ENCODE measurements at regions not wholly inside any gene's neighbourhood (a gene's known extent, or its start where the extent isn't known, plus 50 kb on each side); places are given as distances from the start of the nearest gene placed in this dataset.

- no peaks in the 10 kb centered on the region for H3K4me1 ChIP-seq (ENCODE audit: control insufficient read depth, insufficient read depth, low read length)
- H3K4me3 ChIP-seq (ENCODE audit: low read length), result no peak overlapping the region
- H3K36me3 ChIP-seq (ENCODE audit: insufficient read depth, low read length), result no peaks in the 10 kb centered on the region
- H3K27me3 ChIP-seq (ENCODE audit: control insufficient read depth, insufficient read depth, low read length), result no peaks in the 10 kb centered on the region
- peak overlapping the region; percentile 29 for H3K4me2 ChIP-seq (ENCODE audit: low read length)
- H3K9me3 ChIP-seq (replicated peaks; ENCODE audit: low read length), result no peaks in the 10 kb centered on the region
- no peak overlapping the region for H3K9ac ChIP-seq (ENCODE audit: low read depth, low read length)
Measured at GRCh38 chr4:116925900-116926457, 159.4 kb downstream of the TRAM1L1 start.

GRCh38 chr4:116923389-116923788, 162.0 kb downstream of the TRAM1L1 start:
- H3K27me3 ChIP-seq (ENCODE audit: control insufficient read depth, insufficient read depth, low read length), result no peaks in the 10 kb centered on the region
- H3K9ac ChIP-seq (ENCODE audit: low read depth, low read length), result no peak overlapping the region
- peaks cover 8% of the 10 kb centered on the region for H3K9me3 ChIP-seq (replicated peaks; ENCODE audit: low read length)
- no peak overlapping the region for H3K4me2 ChIP-seq (ENCODE audit: low read length)
- no peaks in the 10 kb centered on the region for H3K4me1 ChIP-seq (ENCODE audit: control insufficient read depth, insufficient read depth, low read length)
- no peak overlapping the region for H3K4me3 ChIP-seq (ENCODE audit: low read length)
- no peaks in the 10 kb centered on the region for H3K36me3 ChIP-seq (ENCODE audit: insufficient read depth, low read length)

GRCh38 chr4:116913451-116913850, 171.9 kb downstream of the TRAM1L1 start:
- no peak overlapping the region for H3K4me3 ChIP-seq (ENCODE audit: low read length)
- H3K9me3 ChIP-seq (replicated peaks; ENCODE audit: low read length), result peaks cover 5% of the 10 kb centered on the region
- H3K36me3 ChIP-seq (ENCODE audit: insufficient read depth, low read length), result no peaks in the 10 kb centered on the region
- no peak overlapping the region for H3K9ac ChIP-seq (ENCODE audit: low read depth, low read length)
- H3K27me3 ChIP-seq (ENCODE audit: control insufficient read depth, insufficient read depth, low read length), result no peaks in the 10 kb centered on the region
- H3K4me2 ChIP-seq (ENCODE audit: low read length), result no peak overlapping the region
- no peaks in the 10 kb centered on the region for H3K4me1 ChIP-seq (ENCODE audit: control insufficient read depth, insufficient read depth, low read length)

- Histone ChIP-seq H3K4me2 (ENCODE audit: low read length) (no peak overlapping the region), H3K27me3 (ENCODE audit: control insufficient read depth, insufficient read depth, low read length) (no peaks in the 10 kb centered on the region), H3K4me3 (ENCODE audit: low read length) (no peak overlapping the region), H3K9me3 (replicated peaks; ENCODE audit: low read length) (no peaks in the 10 kb centered on the region), H3K36me3 (ENCODE audit: insufficient read depth, low read length) (no peaks in the 10 kb centered on the region), H3K4me1 (ENCODE audit: control insufficient read depth, insufficient read depth, low read length) (no peaks in the 10 kb centered on the region), H3K9ac (ENCODE audit: low read depth, low read length) (no peak overlapping the region)
Measured at GRCh38 chr4:116906758-116907157, 178.6 kb downstream of the TRAM1L1 start.

- Histone ChIP-seq H3K4me2 (ENCODE audit: low read length) (no peak overlapping the region), H3K9me3 (replicated peaks; ENCODE audit: low read length) (no peaks in the 10 kb centered on the region), H3K4me1 (ENCODE audit: control insufficient read depth, insufficient read depth, low read length) (no peaks in the 10 kb centered on the region), H3K9ac (ENCODE audit: low read depth, low read length) (no peak overlapping the region), H3K36me3 (ENCODE audit: insufficient read depth, low read length) (no peaks in the 10 kb centered on the region), H3K27me3 (ENCODE audit: control insufficient read depth, insufficient read depth, low read length) (no peaks in the 10 kb centered on the region), H3K4me3 (ENCODE audit: low read length) (no peak overlapping the region)
Measured at GRCh38 chr4:116899561-116899960, 185.8 kb downstream of the TRAM1L1 start.

GRCh38 chr4:116885579-116885978, 199.8 kb downstream of the TRAM1L1 start:
- H3K27me3 ChIP-seq (ENCODE audit: control insufficient read depth, insufficient read depth, low read length), result no peaks in the 10 kb centered on the region
- H3K36me3 ChIP-seq (ENCODE audit: insufficient read depth, low read length), result no peaks in the 10 kb centered on the region
- H3K4me3 ChIP-seq (ENCODE audit: low read length), result no peak overlapping the region
- H3K4me1 ChIP-seq (ENCODE audit: control insufficient read depth, insufficient read depth, low read length), result no peaks in the 10 kb centered on the region
- peaks cover 2% of the 10 kb centered on the region for H3K9me3 ChIP-seq (replicated peaks; ENCODE audit: low read length)
- no peak overlapping the region for H3K9ac ChIP-seq (ENCODE audit: low read depth, low read length)
- no peak overlapping the region for H3K4me2 ChIP-seq (ENCODE audit: low read length)

GRCh38 chr4:116882503-116882902, 202.9 kb downstream of the TRAM1L1 start:
- Histone ChIP-seq H3K9ac (ENCODE audit: low read depth, low read length) (no peak overlapping the region), H3K9me3 (replicated peaks; ENCODE audit: low read length) (no peaks in the 10 kb centered on the region), H3K4me3 (ENCODE audit: low read length) (no peak overlapping the region), H3K27me3 (ENCODE audit: control insufficient read depth, insufficient read depth, low read length) (no peaks in the 10 kb centered on the region), H3K4me2 (ENCODE audit: low read length) (no peak overlapping the region), H3K4me1 (ENCODE audit: control insufficient read depth, insufficient read depth, low read length) (no peaks in the 10 kb centered on the region), H3K36me3 (ENCODE audit: insufficient read depth, low read length) (no peaks in the 10 kb centered on the region)

GRCh38 chr4:116881077-116881476, 204.3 kb downstream of the TRAM1L1 start:
- H3K27me3 ChIP-seq (ENCODE audit: control insufficient read depth, insufficient read depth, low read length), result no peaks in the 10 kb centered on the region
- H3K36me3 ChIP-seq (ENCODE audit: insufficient read depth, low read length), result no peaks in the 10 kb centered on the region
- no peak overlapping the region for H3K9ac ChIP-seq (ENCODE audit: low read depth, low read length)
- no peaks in the 10 kb centered on the region for H3K9me3 ChIP-seq (replicated peaks; ENCODE audit: low read length)
- H3K4me3 ChIP-seq (ENCODE audit: low read length), result no peak overlapping the region
- H3K4me2 ChIP-seq (ENCODE audit: low read length), result no peak overlapping the region
- no peaks in the 10 kb centered on the region for H3K4me1 ChIP-seq (ENCODE audit: control insufficient read depth, insufficient read depth, low read length)

- Histone ChIP-seq H3K27me3 (ENCODE audit: control insufficient read depth, insufficient read depth, low read length) (no peaks in the 10 kb centered on the region), H3K9ac (ENCODE audit: low read depth, low read length) (no peak overlapping the region), H3K4me1 (ENCODE audit: control insufficient read depth, insufficient read depth, low read length) (no peaks in the 10 kb centered on the region), H3K4me2 (ENCODE audit: low read length) (no peak overlapping the region), H3K36me3 (ENCODE audit: insufficient read depth, low read length) (no peaks in the 10 kb centered on the region), H3K9me3 (replicated peaks; ENCODE audit: low read length) (no peaks in the 10 kb centered on the region), H3K4me3 (ENCODE audit: low read length) (no peak overlapping the region)
Measured at GRCh38 chr4:116880625-116881024, 204.8 kb downstream of the TRAM1L1 start.

- Histone ChIP-seq H3K4me3 (ENCODE audit: low read length) (no peak overlapping the region), H3K4me2 (ENCODE audit: low read length) (no peak overlapping the region), H3K9ac (ENCODE audit: low read depth, low read length) (no peak overlapping the region), H3K9me3 (replicated peaks; ENCODE audit: low read length) (no peaks in the 10 kb centered on the region), H3K36me3 (ENCODE audit: insufficient read depth, low read length) (no peaks in the 10 kb centered on the region), H3K4me1 (ENCODE audit: control insufficient read depth, insufficient read depth, low read length) (no peaks in the 10 kb centered on the region), H3K27me3 (ENCODE audit: control insufficient read depth, insufficient read depth, low read length) (no peaks in the 10 kb centered on the region)
Measured at GRCh38 chr4:116878280-116878679, 207.1 kb downstream of the TRAM1L1 start.

- Histone ChIP-seq H3K4me2 (ENCODE audit: low read length) (no peak overlapping the region), H3K27me3 (ENCODE audit: control insufficient read depth, insufficient read depth, low read length) (no peaks in the 10 kb centered on the region), H3K36me3 (ENCODE audit: insufficient read depth, low read length) (no peaks in the 10 kb centered on the region), H3K9ac (ENCODE audit: low read depth, low read length) (no peak overlapping the region), H3K4me1 (ENCODE audit: control insufficient read depth, insufficient read depth, low read length) (no peaks in the 10 kb centered on the region), H3K9me3 (replicated peaks; ENCODE audit: low read length) (no peaks in the 10 kb centered on the region), H3K4me3 (ENCODE audit: low read length) (no peak overlapping the region)
Measured at GRCh38 chr4:116877069-116877468, 208.3 kb downstream of the TRAM1L1 start.

- Histone ChIP-seq H3K36me3 (ENCODE audit: insufficient read depth, low read length) (no peaks in the 10 kb centered on the region), H3K4me3 (ENCODE audit: low read length) (no peak overlapping the region), H3K9ac (ENCODE audit: low read depth, low read length) (no peak overlapping the region), H3K4me1 (ENCODE audit: control insufficient read depth, insufficient read depth, low read length) (no peaks in the 10 kb centered on the region), H3K4me2 (ENCODE audit: low read length) (no peak overlapping the region), H3K27me3 (ENCODE audit: control insufficient read depth, insufficient read depth, low read length) (no peaks in the 10 kb centered on the region), H3K9me3 (replicated peaks; ENCODE audit: low read length) (no peaks in the 10 kb centered on the region)
Measured at GRCh38 chr4:116872941-116873340, 212.4 kb downstream of the TRAM1L1 start.

Measured in skeletal muscle satellite cell (primary cell).